ENCODE measurements at regions not wholly inside any gene's neighbourhood (a gene's known extent, or its start where the extent isn't known, plus 50 kb on each side); places are given as distances from the start of the nearest gene placed in this dataset.
A peak's percentile ranks its signal among the peaks of the same experiment; 100 is the strongest.

GRCh38 chr6:113405326-113406047, 451.7 kb upstream of the MARCKS start:
- H3K4me3 ChIP-seq (ENCODE audit: low read depth, low read length): no peak overlapping the region
- DNase-seq (ENCODE audit: low read depth): no peak
- TF ChIP-seq CTCF (IDR thresholded peaks at IDR 0.05; ENCODE audit: insufficient read depth, low read depth, low read length, missing control alignments): no peak

GRCh38 chr6:113406048-113406695, 451.0 kb upstream of the MARCKS start:
- no peak for TF ChIP-seq CTCF (IDR thresholded peaks at IDR 0.05; ENCODE audit: insufficient read depth, low read depth, low read length, missing control alignments)
- H3K4me3 ChIP-seq (ENCODE audit: low read depth, low read length): no peak overlapping the region
- DNase-seq (ENCODE audit: low read depth): no peak

GRCh38 chr6:113411011-113411410, 446.1 kb upstream of the MARCKS start:
- TF ChIP-seq CTCF (IDR thresholded peaks at IDR 0.05; ENCODE audit: insufficient read depth, low read depth, low read length, missing control alignments): no peak
- no peak overlapping the region for H3K4me3 ChIP-seq (ENCODE audit: low read depth, low read length)
- DNase-seq (ENCODE audit: low read depth): no peak

GRCh38 chr6:113412589-113413357, 444.4 kb upstream of the MARCKS start:
- DNase-seq (ENCODE audit: low read depth): no peak
- no peak overlapping the region for H3K4me3 ChIP-seq (ENCODE audit: low read depth, low read length)
- no peak for TF ChIP-seq CTCF (IDR thresholded peaks at IDR 0.05; ENCODE audit: insufficient read depth, low read depth, low read length, missing control alignments)

GRCh38 chr6:113414511-113414910, 442.6 kb upstream of the MARCKS start:
- no peak for TF ChIP-seq CTCF (IDR thresholded peaks at IDR 0.05; ENCODE audit: insufficient read depth, low read depth, low read length, missing control alignments)
- peak; percentile 6 for DNase-seq (ENCODE audit: low read depth)

GRCh38 chr6:113416170-113416569, 441.0 kb upstream of the MARCKS start:
- TF ChIP-seq CTCF (IDR thresholded peaks at IDR 0.05; ENCODE audit: insufficient read depth, low read depth, low read length, missing control alignments): no peak
- no peak for DNase-seq (ENCODE audit: low read depth)
- no peak overlapping the region for H3K4me3 ChIP-seq (ENCODE audit: low read depth, low read length)

More at GRCh38 chr6:113414511-113414910, 442.6 kb upstream of the MARCKS start:
- no peak overlapping the region for H3K4me3 ChIP-seq (ENCODE audit: low read depth, low read length)

Data from GM12865 (cell line).